ENCODE measurements at regions not wholly inside any gene's neighbourhood (a gene's known extent, or its start where the extent isn't known, plus 50 kb on each side); places are given as distances from the start of the nearest gene placed in this dataset.

GRCh38 chr1:65066419-65066765, 81.6 kb upstream of the AK4 start:
- ATAC-seq (ENCODE audit: low FRiP score) (no peak), DNase-seq (no peak)
- H3K36me3 ChIP-seq (ENCODE audit: control insufficient read depth in 1 of 2, insufficient read depth in 2 of 2, low read length in 1 of 2) = no peaks in the 10 kb centered on the region
- no peaks in the 10 kb centered on the region for H3K27me3 ChIP-seq (ENCODE audit: control insufficient read depth in 1 of 2, insufficient read depth in 2 of 2, low read length in 1 of 2)
- peaks cover 0 to 4% of the 10 kb centered on the region in 2 donors for H3K4me1 ChIP-seq (ENCODE audit: control insufficient read depth in 1 of 2, insufficient read depth in 2 of 2, low read length in 2 of 2)
- H3K4me3 ChIP-seq (ENCODE audit: low read length in 2 of 2) = peak overlapping the region; percentile 78 to 100
- 0 to 1% methylated on average over 26 to 33 of the region's 33 CpGs for WGBS, 2 donors
- no peaks in the 10 kb centered on the region for H3K9me3 ChIP-seq (ENCODE audit: control insufficient read depth, low read length)
- H3K27ac ChIP-seq (ENCODE audit: low read depth in 1 of 2, low read length in 2 of 2) = peak overlapping the region; percentile 12 to 95
- intact Hi-C loops (cut with DNase I) = loop anchor here (2.0 to 10.0 kb wide), 6 partner anchors 64 to 618 kb away; partner anchors contain the start of genes LEPR (in 1 of the 2) and LEPROT (in 1 of the 2)

DNA sequence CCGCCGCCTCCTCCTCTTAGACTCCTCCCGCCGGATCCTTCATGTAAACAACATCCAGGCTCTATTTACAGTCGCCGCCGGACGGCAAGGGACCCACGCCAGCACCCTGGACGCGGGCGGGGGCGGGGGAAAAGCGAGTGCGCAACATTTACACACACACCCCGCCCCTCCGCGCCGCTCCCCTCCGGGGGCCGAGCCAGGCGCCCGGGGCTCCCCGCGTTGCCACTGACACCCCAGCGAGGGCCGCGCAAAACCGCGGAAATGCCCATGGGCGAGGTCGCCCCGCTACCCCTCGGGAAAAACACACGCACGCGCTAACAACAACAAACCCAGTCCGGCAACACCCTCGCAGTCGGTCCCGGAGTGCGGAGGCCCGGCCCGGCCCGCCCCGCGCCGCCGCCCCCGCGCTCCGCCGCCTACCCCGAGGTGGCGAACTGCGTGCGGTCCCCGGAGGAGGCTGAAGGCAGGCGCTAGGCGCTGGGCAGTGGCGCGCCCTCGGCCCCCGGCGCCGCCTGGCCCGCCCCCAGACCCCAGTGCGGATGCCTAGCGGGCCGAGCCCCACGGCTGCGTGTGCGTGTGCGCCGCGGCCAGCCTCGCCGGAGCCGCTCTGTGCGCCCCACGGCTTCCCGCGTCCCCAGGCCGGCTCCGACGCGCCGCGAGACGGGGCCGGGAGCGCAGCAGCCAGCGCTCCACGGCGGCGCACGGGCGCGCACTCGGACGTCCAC, 81.1 kb upstream of the AK4 start:
- WGBS, 2 donors = 0% methylated on average over 67 to 101 of the region's 101 CpGs
- Histone ChIP-seq H3K27me3 (ENCODE audit: control insufficient read depth in 1 of 2, insufficient read depth in 2 of 2, low read length in 1 of 2) (no peaks in the 10 kb centered on the region), H3K9me3 (ENCODE audit: control insufficient read depth, low read length) (no peaks in the 10 kb centered on the region), H3K4me3 (ENCODE audit: low read length in 2 of 2) (peak overlapping the region; percentile 78 to 100), H3K36me3 (ENCODE audit: control insufficient read depth in 1 of 2, insufficient read depth in 2 of 2, low read length in 1 of 2) (no peaks in the 10 kb centered on the region), H3K4me1 (ENCODE audit: control insufficient read depth in 1 of 2, insufficient read depth in 2 of 2, low read length in 2 of 2) (peaks cover 0 to 4% of the 10 kb centered on the region in 2 donors), H3K27ac (ENCODE audit: low read depth in 1 of 2, low read length in 2 of 2) (peak overlapping the region; percentile 95 to 100)
- peak; percentile 96 for DNase-seq
- intact Hi-C loops (cut with DNase I) = loop anchor here (2.0 to 10.0 kb wide), 6 partner anchors 65 to 618 kb away; partner anchors contain the start of genes LEPR (in 1 of the 2) and LEPROT (in 1 of the 2)
- ATAC-seq (ENCODE audit: low FRiP score) = peak; percentile 92

DNA sequence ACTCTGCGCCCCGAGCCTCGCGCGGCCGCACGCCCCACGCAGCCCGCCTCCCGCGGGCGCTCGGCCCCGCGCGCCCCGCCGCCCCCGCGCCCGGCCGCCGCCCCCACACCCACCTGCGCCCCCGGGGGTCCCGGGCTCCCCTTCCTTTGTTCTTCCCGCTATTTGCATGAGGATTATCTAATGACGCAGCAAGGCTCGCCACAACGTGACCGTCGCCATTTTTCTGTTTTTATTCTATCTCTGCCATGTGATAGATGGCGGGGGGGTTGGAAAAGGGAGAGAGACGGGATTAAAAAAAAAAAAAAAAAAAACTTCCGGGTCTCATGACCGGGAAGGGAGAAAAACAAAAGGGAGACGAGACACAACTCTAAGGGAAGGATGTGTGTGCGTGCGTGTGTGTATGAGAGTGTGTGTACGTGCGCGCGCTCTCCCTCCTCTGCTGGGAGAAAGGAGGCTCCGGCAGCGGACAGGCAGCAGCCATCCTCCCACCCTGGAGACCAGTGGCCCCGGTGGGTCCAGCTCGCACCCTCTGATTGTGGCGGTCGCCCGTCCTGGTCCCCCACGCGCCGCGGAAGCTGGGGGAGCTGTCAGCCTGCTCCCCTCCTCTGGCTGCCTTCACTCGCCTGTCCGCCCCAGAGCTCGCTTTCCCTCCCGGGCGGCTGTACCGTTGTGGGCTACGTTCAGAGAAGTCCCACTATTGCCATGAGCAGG, 80.4 kb upstream of the AK4 start:
- ATAC-seq (ENCODE audit: low FRiP score) = peak; percentile 78
- H3K4me3 ChIP-seq (ENCODE audit: low read length in 2 of 2) = peak overlapping the region; percentile 78 to 100
- peak overlapping the region; percentile 100 for H3K27ac ChIP-seq (ENCODE audit: low read depth in 1 of 2, low read length in 2 of 2)
- peaks cover 0 to 3% of the 10 kb centered on the region in 2 donors for H3K4me1 ChIP-seq (ENCODE audit: control insufficient read depth in 1 of 2, insufficient read depth in 2 of 2, low read length in 2 of 2)
- WGBS, 2 donors = 0 to 1% methylated on average over 39 to 61 of the region's 61 CpGs
- intact Hi-C loops (cut with DNase I) = loop anchor here (2.0 to 10.0 kb wide), 6 partner anchors 65 to 617 kb away; partner anchors contain the start of genes LEPR (in 1 of the 2) and LEPROT (in 1 of the 2)
- H3K9me3 ChIP-seq (ENCODE audit: control insufficient read depth, low read length) = no peaks in the 10 kb centered on the region
- H3K27me3 ChIP-seq (ENCODE audit: control insufficient read depth in 1 of 2, insufficient read depth in 2 of 2, low read length in 1 of 2) = no peaks in the 10 kb centered on the region
- DNase-seq = peak; percentile 79 to 85
- H3K36me3 ChIP-seq (ENCODE audit: control insufficient read depth in 1 of 2, insufficient read depth in 2 of 2, low read length in 1 of 2) = no peaks in the 10 kb centered on the region

DNA sequence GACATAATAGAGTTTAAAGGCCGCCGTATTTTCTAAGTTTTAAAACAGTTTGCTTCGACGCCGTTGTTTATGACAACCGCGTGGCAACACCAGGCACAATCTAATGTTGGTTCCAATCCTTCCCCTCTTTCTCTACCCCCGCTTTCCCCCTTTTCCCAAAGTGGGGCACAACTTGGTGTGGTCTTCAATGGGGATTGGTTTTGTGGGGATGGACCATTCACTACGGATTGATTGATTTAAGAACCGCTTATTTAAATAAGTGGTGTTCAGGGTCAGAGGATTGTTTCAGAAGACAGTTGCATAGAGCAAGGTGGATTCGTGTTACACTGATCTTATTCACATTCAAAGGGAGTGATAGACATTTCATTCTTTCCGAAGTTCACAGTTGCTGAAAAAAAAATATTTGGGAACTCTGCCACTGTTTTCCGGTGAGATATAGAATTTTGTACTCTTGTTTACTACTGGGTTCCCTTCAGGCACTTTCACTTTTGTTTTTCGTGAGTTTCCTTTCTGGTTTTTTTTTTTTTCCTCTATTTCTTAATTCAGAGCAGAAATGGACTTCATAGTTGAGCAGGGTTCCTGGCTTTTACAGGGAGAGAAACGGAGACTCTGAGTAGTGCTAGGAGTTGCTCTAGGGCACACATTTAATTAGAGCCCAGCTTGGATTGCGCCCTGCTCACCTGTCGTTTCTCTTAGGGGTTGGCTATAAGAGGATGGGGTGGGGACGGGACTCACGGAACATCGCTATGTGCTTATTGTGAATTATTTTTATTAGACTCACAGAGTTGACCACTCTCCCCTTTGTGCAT, 79.6 kb upstream of the AK4 start:
- Histone ChIP-seq H3K27ac (ENCODE audit: low read depth in 1 of 2, low read length in 2 of 2) (peak overlapping the region; percentile 100), H3K9me3 (ENCODE audit: control insufficient read depth, low read length) (no peaks in the 10 kb centered on the region), H3K27me3 (ENCODE audit: control insufficient read depth in 1 of 2, insufficient read depth in 2 of 2, low read length in 1 of 2) (no peaks in the 10 kb centered on the region), H3K4me3 (ENCODE audit: low read length in 2 of 2) (peak overlapping the region; percentile 78 to 100), H3K4me1 (ENCODE audit: control insufficient read depth in 1 of 2, insufficient read depth in 2 of 2, low read length in 2 of 2) (no peaks in the 10 kb centered on the region), H3K36me3 (ENCODE audit: control insufficient read depth in 1 of 2, insufficient read depth in 2 of 2, low read length in 1 of 2) (no peaks in the 10 kb centered on the region)
- no peak for DNase-seq
- intact Hi-C loops (cut with DNase I) = loop anchor here (5.0 to 10.0 kb wide), 4 partner anchors 66 to 616 kb away; no protein-coding TSS in a partner anchor
- WGBS, 2 donors = 5 to 9% methylated on average over 20 of the region's 20 CpGs
- no peak for ATAC-seq (ENCODE audit: low FRiP score)

DNA sequence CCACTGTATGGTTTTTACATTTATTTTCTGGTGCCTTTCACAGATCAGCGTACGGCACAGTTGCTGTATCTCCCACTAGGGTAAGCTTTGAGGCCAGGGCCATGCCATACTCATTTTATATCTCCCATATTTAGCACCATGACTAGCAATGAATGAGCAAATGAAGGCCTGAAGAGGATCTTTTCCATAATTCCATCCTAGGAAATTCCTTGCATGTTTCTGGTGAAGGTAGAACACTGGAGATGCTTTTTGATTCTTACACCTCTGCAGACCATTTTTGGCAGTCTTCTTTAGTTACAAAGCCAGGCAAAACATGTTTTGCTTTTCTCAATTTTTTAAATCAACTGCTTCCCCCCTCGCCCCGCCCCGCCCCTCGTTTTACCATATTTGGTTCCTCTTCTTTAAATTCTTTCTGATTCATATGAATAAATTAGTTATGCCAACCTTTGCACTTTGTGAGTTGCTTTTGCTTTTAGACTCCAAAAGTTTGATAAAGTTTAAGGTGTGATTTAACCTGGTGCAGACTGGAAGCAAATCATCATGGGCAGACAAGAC, 78.9 kb upstream of the AK4 start:
- DNase-seq = no peak
- 58 to 75% methylated on average over 6 of the region's 6 CpGs for WGBS, 2 donors
- Histone ChIP-seq H3K4me3 (ENCODE audit: low read length in 2 of 2) (peak overlapping the region; percentile 78 to 100), H3K27me3 (ENCODE audit: control insufficient read depth in 1 of 2, insufficient read depth in 2 of 2, low read length in 1 of 2) (no peaks in the 10 kb centered on the region), H3K4me1 (ENCODE audit: control insufficient read depth in 1 of 2, insufficient read depth in 2 of 2, low read length in 2 of 2) (no peaks in the 10 kb centered on the region), H3K27ac (ENCODE audit: low read depth in 1 of 2, low read length in 2 of 2) (peak overlapping the region; percentile 89 to 100), H3K9me3 (ENCODE audit: control insufficient read depth, low read length) (no peaks in the 10 kb centered on the region), H3K36me3 (ENCODE audit: control insufficient read depth in 1 of 2, insufficient read depth in 2 of 2, low read length in 1 of 2) (no peaks in the 10 kb centered on the region)
- intact Hi-C loops (cut with DNase I) = loop anchor here (5.0 to 10.0 kb wide), 4 partner anchors 67 to 616 kb away; no protein-coding TSS in a partner anchor
- ATAC-seq (ENCODE audit: low FRiP score) = no peak

DNA sequence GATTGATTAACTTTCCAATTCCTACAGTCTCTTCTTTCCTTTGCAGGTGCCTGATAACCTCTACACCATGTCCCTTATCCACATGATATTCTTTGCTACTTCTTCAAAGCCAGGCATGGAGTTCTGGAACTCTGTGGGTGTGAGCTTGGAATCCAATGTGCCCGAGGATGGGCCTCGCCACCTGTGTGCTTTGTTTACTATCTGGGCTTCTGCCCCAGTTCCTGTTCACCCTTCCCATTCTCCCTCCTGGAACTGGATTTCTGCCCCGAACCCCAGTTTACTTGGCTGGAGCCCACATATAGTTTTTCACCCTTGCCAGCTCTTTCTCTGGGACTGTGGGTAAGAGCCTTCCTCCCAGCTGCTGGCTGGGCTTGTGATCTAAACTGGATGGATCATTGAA, 75.2 kb upstream of the AK4 start:
- no peaks in the 10 kb centered on the region for H3K27me3 ChIP-seq (ENCODE audit: control insufficient read depth in 1 of 2, insufficient read depth in 2 of 2, low read length in 1 of 2)
- 68 to 81% methylated on average over 3 of the region's 3 CpGs for WGBS, 2 donors
- intact Hi-C loops (cut with DNase I) = loop anchor here in 1 of 2 donors (5.0 kb wide), 1 partner anchor 134 kb away; no protein-coding TSS in a partner anchor

DNA sequence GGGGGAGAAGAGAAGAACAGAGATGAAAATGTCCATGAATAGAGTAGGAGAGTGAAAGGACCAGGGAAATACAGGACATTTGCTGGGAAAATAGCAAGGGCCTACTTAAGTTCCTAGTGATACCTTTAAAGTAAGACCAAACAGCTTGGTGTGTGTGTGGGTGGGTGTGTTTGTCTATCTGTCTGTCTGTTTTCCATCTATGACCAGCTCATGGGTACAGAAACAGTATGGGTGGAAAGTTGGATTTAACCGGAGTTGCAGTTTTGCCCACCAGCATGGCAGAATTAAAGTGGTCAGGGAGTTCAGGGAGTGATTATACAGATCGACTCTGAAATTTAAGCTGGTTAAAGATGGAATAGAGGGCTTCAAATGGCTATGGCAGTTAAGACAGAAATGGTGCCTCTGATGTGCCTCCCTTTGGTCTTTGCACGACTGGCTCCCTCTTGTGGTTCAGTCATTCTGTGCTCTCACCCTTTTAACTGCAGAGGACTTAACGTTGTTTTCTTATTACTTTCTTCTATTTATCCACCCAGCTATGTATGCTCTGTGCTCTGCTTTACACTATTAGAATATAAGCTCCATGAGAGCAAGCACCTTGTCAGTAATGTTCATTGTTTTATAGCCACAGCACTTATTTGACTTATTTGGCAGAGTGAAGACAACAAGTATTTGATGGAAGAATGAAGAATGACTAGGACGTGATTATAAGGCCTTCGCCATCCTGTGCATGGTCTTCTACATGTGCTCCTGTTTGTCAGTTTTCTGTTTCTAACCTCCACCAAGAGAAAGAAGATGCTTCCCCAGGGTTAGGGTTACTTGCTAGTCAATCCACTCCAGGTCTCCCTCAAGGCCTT, 72.7 kb upstream of the AK4 start:
- DNase-seq = peak in 1 of 2 donors; percentile 58
- Histone ChIP-seq H3K9me3 (ENCODE audit: control insufficient read depth, low read length) (no peaks in the 10 kb centered on the region), H3K27me3 (ENCODE audit: control insufficient read depth in 1 of 2, insufficient read depth in 2 of 2, low read length in 1 of 2) (no peaks in the 10 kb centered on the region), H3K27ac (ENCODE audit: low read depth in 1 of 2, low read length in 2 of 2) (no peak overlapping the region), H3K36me3 (ENCODE audit: control insufficient read depth in 1 of 2, insufficient read depth in 2 of 2, low read length in 1 of 2) (no peaks in the 10 kb centered on the region), H3K4me1 (ENCODE audit: control insufficient read depth in 1 of 2, insufficient read depth in 2 of 2, low read length in 2 of 2) (no peaks in the 10 kb centered on the region), H3K4me3 (ENCODE audit: low read length in 2 of 2) (no peak overlapping the region)
- ATAC-seq (ENCODE audit: low FRiP score) = peak; percentile 82
- WGBS, 2 donors = 61 to 62% methylated on average over 6 of the region's 6 CpGs
- intact Hi-C loops (cut with DNase I) = loop anchor here (5.0 kb wide), 2 partner anchors 132 to 612 kb away; no protein-coding TSS in a partner anchor

More for the DNA sequence above, 75.2 kb upstream of the AK4 start:
- Histone ChIP-seq H3K9me3 (ENCODE audit: control insufficient read depth, low read length) (no peaks in the 10 kb centered on the region), H3K36me3 (ENCODE audit: control insufficient read depth in 1 of 2, insufficient read depth in 2 of 2, low read length in 1 of 2) (no peaks in the 10 kb centered on the region), H3K4me3 (ENCODE audit: low read length in 2 of 2) (no peak overlapping the region), H3K27ac (ENCODE audit: low read depth in 1 of 2, low read length in 2 of 2) (no peak overlapping the region), H3K4me1 (ENCODE audit: control insufficient read depth in 1 of 2, insufficient read depth in 2 of 2, low read length in 2 of 2) (no peaks in the 10 kb centered on the region)
- DNase-seq = no peak
- ATAC-seq (ENCODE audit: low FRiP score) = no peak
